OCI-M2 (cell line): ENCODE measurements at regions not wholly inside any gene's neighbourhood (a gene's known extent, or its start where the extent isn't known, plus 50 kb on each side); places are given as distances from the start of the nearest gene placed in this dataset.

Experiments
- DNase-seq: peaks from one replicate; lab custom pipeline; 2025; ENCODE audit not compliant: unreplicated experiment; lab: John Stamatoyannopoulos, UW

GRCh38 chr7:136186281-136186680, 209.1 kb upstream of the MTPN start:
- DNase-seq, result no peak

- no peak for DNase-seq
Measured at GRCh38 chr7:136184719-136185118, 207.6 kb upstream of the MTPN start.

GRCh38 chr7:136183981-136184380, 206.8 kb upstream of the MTPN start:
- no peak for DNase-seq

- DNase-seq, result no peak
Measured at GRCh38 chr7:136180984-136181383, 203.8 kb upstream of the MTPN start.

- DNase-seq, result no peak
Measured at GRCh38 chr7:136179851-136180721, 202.9 kb upstream of the MTPN start.

GRCh38 chr7:136179154-136179553, 202.0 kb upstream of the MTPN start:
- no peak for DNase-seq

GRCh38 chr7:136174477-136175125, 197.4 kb upstream of the MTPN start:
- no peak for DNase-seq

GRCh38 chr7:136173874-136174273, 196.7 kb upstream of the MTPN start:
- DNase-seq, result no peak

- DNase-seq, result no peak
Measured at GRCh38 chr7:136171233-136171632, 194.1 kb upstream of the MTPN start.

- no peak for DNase-seq
Measured at GRCh38 chr7:136168821-136169220, 191.7 kb upstream of the MTPN start.

- no peak for DNase-seq
Measured at GRCh38 chr7:136167991-136168390, 190.8 kb upstream of the MTPN start.

GRCh38 chr7:136166521-136166920, 189.4 kb upstream of the MTPN start:
- no peak for DNase-seq

- DNase-seq, result no peak
Measured at GRCh38 chr7:136163340-136163801, 186.2 kb upstream of the MTPN start.

GRCh38 chr7:136150311-136150710, 173.2 kb upstream of the MTPN start:
- no peak for DNase-seq

GRCh38 chr7:136148920-136149319, 171.8 kb upstream of the MTPN start:
- DNase-seq, result no peak

GRCh38 chr7:136146925-136147324, 169.8 kb upstream of the MTPN start:
- DNase-seq, result no peak

GRCh38 chr7:136144182-136144581, 167.0 kb upstream of the MTPN start:
- DNase-seq, result no peak

- DNase-seq, result no peak
Measured at GRCh38 chr7:136143271-136143670, 166.1 kb upstream of the MTPN start.

- DNase-seq, result no peak
Measured at GRCh38 chr7:136142583-136142982, 165.4 kb upstream of the MTPN start.

GRCh38 chr7:136140469-136140868, 163.3 kb upstream of the MTPN start:
- no peak for DNase-seq

GRCh38 chr7:136139417-136139816, 162.3 kb upstream of the MTPN start:
- no peak for DNase-seq

GRCh38 chr7:136138991-136139390, 161.8 kb upstream of the MTPN start:
- no peak for DNase-seq
